T-cell (primary cell): ENCODE measurements at regions not wholly inside any gene's neighbourhood (a gene's known extent, or its start where the extent isn't known, plus 50 kb on each side); places are given as distances from the start of the nearest gene placed in this dataset.
A peak's percentile ranks its signal among the peaks of the same experiment; 100 is the strongest.

ENCODE experiments used
- ATAC-seq, 4 experiments: fragments of 200-7000 bp in 3 of 4; fragments of 150-1000 bp in 1 of 4; cut with Tn5 transposase; replicated peaks in 1 of 4; 1 replicate in 3 of 4; 2 replicates in 1 of 4; pipeline ENCODE4 v1.10.0; 2021; ENCODE audit warnings: moderate library complexity in 3 of 4, mild to moderate bottlenecking in 2 of 4, moderate number of reproducible peaks in 1 of 4
- CTCF ChIA-PET, 2 donors: fragments of 300-600 bp; sonication (Branson Sonifier 250); formaldehyde crosslinking; loops; one replicate each; lab custom pipeline; 2022; ENCODE audit warnings: antibody characterized with exemption in 2 of 2; lab: Charles Lee
- POLR2A ChIA-PET, 2 donors: fragments of 300-600 bp; sonication (Branson Sonifier 250); formaldehyde crosslinking; loops; one replicate each; lab custom pipeline; 2022; ENCODE audit warnings: antibody characterized with exemption in 2 of 2; lab: Charles Lee
- DNase-seq, 35 experiments: peaks; one replicate each; pipeline versions ENCODE4 v3.0.0 to v3.0.0-alpha.2; 2013 to 2023
- H3K27ac ChIP-seq: one replicate; pipeline ENCODE4 v1.5.1; 2013; ENCODE audit warnings: low read length
- H3K27me3 ChIP-seq, 2 experiments: replicated peaks in 1 of 2; 1 replicate in 1 of 2; 2 replicates in 1 of 2; pipeline versions ENCODE4 v1.6.1 to v1.7.0; 2013; ENCODE audit warnings: low read length in 1 of 2, mixed read lengths in 1 of 2; ENCODE audit not compliant: control insufficient read depth in 2 of 2, insufficient read depth in 2 of 2; ENCODE audit errors: extremely low read depth in 1 of 2
- H3K36me3 ChIP-seq, 2 donors: 1 replicate in 1 of 2; 2 replicates in 1 of 2; pipeline versions ENCODE4 v1.6.1 to v1.7.0; 2013; ENCODE audit warnings: low read length in 1 of 2; ENCODE audit not compliant: control insufficient read depth in 2 of 2, insufficient read depth in 1 of 2; ENCODE audit errors: extremely low read depth in 1 of 2
- H3K4me1 ChIP-seq, 2 experiments: 1 replicate in 1 of 2; 2 replicates in 1 of 2; pipeline versions ENCODE4 v1.6.1 to v1.7.0; 2013; ENCODE audit warnings: low read length in 2 of 2, mixed read lengths in 1 of 2; ENCODE audit not compliant: insufficient read depth in 2 of 2, control insufficient read depth in 1 of 2; ENCODE audit errors: extremely low read depth in 1 of 2
- H3K4me3 ChIP-seq, 2 donors: 1 replicate in 1 of 2; 2 replicates in 1 of 2; pipeline versions ENCODE4 v1.5.1 to v1.7.0; 2013; ENCODE audit warnings: mild to moderate bottlenecking in 2 of 2, low read length in 1 of 2, moderate library complexity in 1 of 2; ENCODE audit not compliant: control insufficient read depth in 1 of 2; ENCODE audit errors: extremely low read depth in 1 of 2
- H3K9me3 ChIP-seq: 2 replicates; pipeline ENCODE4 v1.7.0; 2013
- H3K27ac Mint-ChIP-seq, 2 donors: one replicate each; pipeline ENCODE4 v1.8.0; 2020 to 2021; ENCODE audit warnings: mild to moderate bottlenecking in 2 of 2, mixed read lengths in 2 of 2
- H3K27me3 Mint-ChIP-seq, 2 donors: one replicate each; pipeline ENCODE4 v1.8.0; 2021 to 2022; ENCODE audit warnings: mixed read lengths in 2 of 2
- H3K36me3 Mint-ChIP-seq: one replicate; pipeline ENCODE4 v1.8.0; 2021; ENCODE audit warnings: mixed read lengths
- H3K4me1 Mint-ChIP-seq, 3 donors: one replicate each; pipeline ENCODE4 v1.8.0; 2020 to 2022; ENCODE audit warnings: mixed read lengths in 3 of 3, mild to moderate bottlenecking in 1 of 3
- H3K4me3 Mint-ChIP-seq, 3 donors: one replicate each; pipeline ENCODE4 v1.8.0; 2020 to 2022; ENCODE audit warnings: mild to moderate bottlenecking in 3 of 3, mixed read lengths in 3 of 3, moderate library complexity in 3 of 3
- H3K9me3 Mint-ChIP-seq, 3 donors: one replicate each; pipeline ENCODE4 v1.8.0; 2020 to 2022; ENCODE audit warnings: mixed read lengths in 3 of 3
- WGBS: methylation state at CpG from one replicate; pipeline ENCODE4 v1.1.5; 2013; ENCODE audit warnings: missing lambda C conversion rate; ENCODE audit not compliant: insufficient coverage; 5-methylcytosine and 5-hydroxymethylcytosine counted together

DNA sequence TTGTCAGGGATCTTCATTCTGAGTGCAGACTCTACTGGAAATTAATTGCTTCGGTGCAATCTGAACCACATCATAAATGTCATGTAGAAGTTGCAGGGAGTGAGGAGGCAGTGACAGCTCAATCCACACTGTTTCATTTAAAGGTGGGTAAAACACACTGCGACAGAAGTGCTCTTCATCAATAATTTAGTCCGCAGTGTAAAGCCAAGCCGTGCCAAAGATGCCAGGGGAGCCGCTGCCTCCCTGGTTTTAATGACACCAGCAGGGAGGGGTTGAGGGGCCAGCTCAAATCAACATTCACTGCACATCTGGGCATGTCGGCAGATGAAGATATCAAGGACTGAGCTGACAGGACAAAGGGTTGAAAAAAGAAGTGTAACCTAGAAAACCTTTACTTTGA, 305.7 kb upstream of the VRK2 start:
- Mint-ChIP-seq H3K27me3 (no peaks in the 10 kb centered on the region), H3K27ac (no peak overlapping the region), H3K4me3 (no peak overlapping the region), H3K4me1 (no peaks in the 10 kb centered on the region), H3K9me3 (no peaks in the 10 kb centered on the region), H3K36me3 (no peaks in the 10 kb centered on the region)
- ChIA-PET POLR2A (no interaction called here), CTCF (no interaction called here)
- DNase-seq, result no peak
- no peaks in the 10 kb centered on the region for H3K27me3 ChIP-seq
- H3K4me1 ChIP-seq, result no peaks in the 10 kb centered on the region
- no peak overlapping the region for H3K27ac ChIP-seq
- no peak for ATAC-seq
- H3K4me3 ChIP-seq, result no peak overlapping the region
- WGBS, result 80% methylated on average over 2 of the region's 6 CpGs
- no peaks in the 10 kb centered on the region for H3K9me3 ChIP-seq
- no peaks in the 10 kb centered on the region for H3K36me3 ChIP-seq

GRCh38 chr2:57753636-57754035, 293.0 kb upstream of the VRK2 start:
- H3K4me3 ChIP-seq, result no peak overlapping the region
- Mint-ChIP-seq H3K4me3 (no peak overlapping the region), H3K27me3 (peaks cover 0 to 4% of the 10 kb centered on the region in 2 donors), H3K36me3 (no peaks in the 10 kb centered on the region), H3K27ac (no peak overlapping the region), H3K4me1 (no peaks in the 10 kb centered on the region), H3K9me3 (no peaks in the 10 kb centered on the region)
- POLR2A ChIA-PET, result no interaction called here
- no CpG with 5 or more reads among the region's 1 CpG for WGBS
- no peak overlapping the region for H3K27ac ChIP-seq
- no peaks in the 10 kb centered on the region for H3K36me3 ChIP-seq
- ATAC-seq (no peak), DNase-seq (no peak)
- H3K27me3 ChIP-seq, result no peaks in the 10 kb centered on the region
- CTCF ChIA-PET, result no interaction called here
- H3K4me1 ChIP-seq, result no peaks in the 10 kb centered on the region
- no peaks in the 10 kb centered on the region for H3K9me3 ChIP-seq

GRCh38 chr2:57758686-57759085, 287.9 kb upstream of the VRK2 start:
- H3K27me3 ChIP-seq, result peaks cover 0 to 4% of the 10 kb centered on the region in 2 experiments
- DNase-seq (no peak), ATAC-seq (no peak)
- H3K27me3 Mint-ChIP-seq, result peaks cover 3 to 8% of the 10 kb centered on the region in 2 donors
- peaks cover 0 to 4% of the 10 kb centered on the region in 2 experiments for H3K4me1 ChIP-seq
- no CpG with 5 or more reads among the region's 2 CpGs for WGBS
- H3K36me3 Mint-ChIP-seq, result no peaks in the 10 kb centered on the region
- H3K9me3 ChIP-seq, result no peaks in the 10 kb centered on the region
- H3K27ac ChIP-seq, result no peak overlapping the region
- no peak overlapping the region for H3K4me3 Mint-ChIP-seq
- H3K36me3 ChIP-seq, result no peaks in the 10 kb centered on the region
- H3K4me3 ChIP-seq, result no peak overlapping the region
- H3K4me1 Mint-ChIP-seq, result peaks cover 0 to 6% (median 0%) of the 10 kb centered on the region in 3 donors
- no peak overlapping the region for H3K27ac Mint-ChIP-seq
- ChIA-PET CTCF (interaction anchor here (0.6 to 1.1 kb wide), 5 partner anchors 8 to 339 kb away, joined by 3 to 6 read pairs (median 4); no protein-coding TSS in a partner anchor), POLR2A (no interaction called here)
- H3K9me3 Mint-ChIP-seq, result no peaks in the 10 kb centered on the region

GRCh38 chr2:57759131-57759530, 287.5 kb upstream of the VRK2 start:
- H3K27ac Mint-ChIP-seq, result no peak overlapping the region

DNA sequence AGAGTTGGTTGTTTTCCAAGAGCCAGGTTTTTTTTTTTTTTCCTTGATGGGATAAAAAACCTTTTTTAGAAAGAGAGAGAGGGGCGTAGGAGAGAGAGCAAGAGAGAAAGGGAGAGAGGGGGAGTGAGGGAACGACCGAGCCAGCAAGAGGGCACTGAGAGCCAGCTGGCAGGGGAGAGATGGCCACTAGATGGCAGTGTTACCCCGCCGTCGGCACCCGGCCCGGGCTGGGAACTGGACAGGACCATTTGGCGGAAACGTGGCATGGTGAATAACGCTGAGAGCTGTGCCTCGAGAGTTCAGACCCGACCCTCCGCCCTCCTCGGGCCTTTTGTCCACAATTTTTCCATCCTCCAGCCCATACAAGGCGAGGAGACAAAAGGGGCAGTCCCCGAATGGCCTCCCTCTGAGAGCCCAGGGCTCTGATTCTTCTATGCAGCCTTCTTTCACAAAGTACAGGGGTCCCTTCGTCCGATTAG, 286.7 kb upstream of the VRK2 start:
- ATAC-seq, result peak; percentile 65 to 74 (median 70)
- 5% methylated on average over 16 of the region's 19 CpGs for whole genome bisulfite sequencing
- POLR2A ChIA-PET, result no interaction called here

More at GRCh38 chr2:57759131-57759530, 287.5 kb upstream of the VRK2 start:
- H3K4me1 ChIP-seq, result peaks cover 0 to 4% of the 10 kb centered on the region in 2 experiments
- no peaks in the 10 kb centered on the region for H3K9me3 ChIP-seq
- no peak overlapping the region for H3K27ac ChIP-seq
- no peaks in the 10 kb centered on the region for H3K36me3 ChIP-seq
- Mint-ChIP-seq H3K9me3 (no peaks in the 10 kb centered on the region), H3K36me3 (no peaks in the 10 kb centered on the region), H3K27me3 (peaks cover 3 to 8% of the 10 kb centered on the region in 2 donors), H3K4me3 (no peak overlapping the region), H3K4me1 (peaks cover 0 to 6% (median 0%) of the 10 kb centered on the region in 3 donors)
- ATAC-seq (no peak), DNase-seq (no peak)
- WGBS, result 88% methylated on average over 1 of the region's 5 CpGs
- H3K4me3 ChIP-seq, result no peak overlapping the region
- ChIA-PET CTCF (interaction anchor here (0.6 to 1.1 kb wide), 6 partner anchors 9 to 338 kb away, joined by 3 to 8 read pairs (median 4); no protein-coding TSS in a partner anchor), POLR2A (no interaction called here)
- peaks cover 0 to 4% of the 10 kb centered on the region in 2 experiments for H3K27me3 ChIP-seq

DNA sequence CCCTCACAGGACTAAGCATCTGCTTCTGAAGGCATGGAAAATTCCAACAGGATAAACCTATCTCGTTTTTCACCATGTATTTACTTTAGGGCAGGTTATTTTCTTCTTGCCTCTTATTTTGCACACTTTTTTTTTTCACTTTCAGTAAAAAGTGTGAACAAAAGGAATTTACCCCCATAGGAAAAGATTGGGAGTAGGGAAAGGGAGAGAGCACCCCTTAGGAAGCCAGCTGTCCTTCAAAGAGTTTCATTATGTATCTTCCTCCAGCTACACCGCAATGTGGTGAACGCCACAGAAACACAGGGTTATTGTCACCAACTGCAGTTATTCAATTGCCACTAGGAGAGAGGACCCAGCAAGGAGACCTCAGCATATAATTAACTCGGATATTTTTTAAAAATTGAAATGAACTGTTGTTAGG, 286.2 kb upstream of the VRK2 start:
- H3K4me3 Mint-ChIP-seq, result peak overlapping the region in 1 of 3 donors; percentile 16
- POLR2A ChIA-PET, result no interaction called here
- CTCF ChIA-PET, result interaction anchor here in 1 of 2 donors (0.5 to 1.1 kb wide), 3 partner anchors 11 to 1337 kb away, joined by 3 to 5 read pairs (median 4); no protein-coding TSS in a partner anchor

More for the DNA sequence above, 286.7 kb upstream of the VRK2 start:
- Histone ChIP-seq H3K4me3 (peak overlapping the region in 1 of 2 donors; percentile 65), H3K36me3 (no peaks in the 10 kb centered on the region), H3K27ac (no peak overlapping the region), H3K9me3 (no peaks in the 10 kb centered on the region), H3K27me3 (peaks cover 0 to 5% of the 10 kb centered on the region in 2 experiments), H3K4me1 (peaks cover 0 to 4% of the 10 kb centered on the region in 2 experiments)
- Mint-ChIP-seq H3K36me3 (no peaks in the 10 kb centered on the region), H3K4me1 (peaks cover 0 to 6% (median 0%) of the 10 kb centered on the region in 3 donors), H3K27ac (no peak overlapping the region), H3K9me3 (no peaks in the 10 kb centered on the region), H3K4me3 (peak overlapping the region in 1 of 3 donors; percentile 16), H3K27me3 (peaks cover 3 to 8% of the 10 kb centered on the region in 2 donors)
- CTCF ChIA-PET, result interaction anchor here in 1 of 2 donors (0.5 to 1.1 kb wide), 6 partner anchors 9 to 1337 kb away, joined by 3 to 8 read pairs (median 4); no protein-coding TSS in a partner anchor
- DNase-seq, result peak; percentile 9 to 75 (median 57)

More for the DNA sequence above, 286.2 kb upstream of the VRK2 start:
- Histone ChIP-seq H3K4me3 (peak overlapping the region in 1 of 2 donors; percentile 65), H3K4me1 (peaks cover 0 to 4% of the 10 kb centered on the region in 2 experiments), H3K27ac (no peak overlapping the region), H3K27me3 (peaks cover 0 to 8% of the 10 kb centered on the region in 2 experiments), H3K36me3 (no peaks in the 10 kb centered on the region), H3K9me3 (no peaks in the 10 kb centered on the region)
- Mint-ChIP-seq H3K9me3 (no peaks in the 10 kb centered on the region), H3K4me1 (peaks cover 0 to 6% (median 0%) of the 10 kb centered on the region in 3 donors), H3K36me3 (no peaks in the 10 kb centered on the region), H3K27ac (no peak overlapping the region), H3K27me3 (peaks cover 3 to 8% of the 10 kb centered on the region in 2 donors)
- ATAC-seq (no peak), DNase-seq (no peak)
- no CpG with 5 or more reads among the region's 4 CpGs for WGBS
